NCI-H1694 (cell line): ENCODE measurements at regions not wholly inside any gene's neighbourhood (a gene's known extent, or its start where the extent isn't known, plus 50 kb on each side); places are given as distances from the start of the nearest gene placed in this dataset.

Experiments used
- DNase-seq: peaks from one replicate; lab custom pipeline; 2025; lab: John Stamatoyannopoulos, UW

- no peak for DNase-seq
Measured at GRCh38 chr13:30151388-30151787, 156.0 kb downstream of the KATNAL1 start.

GRCh38 chr13:30149248-30149647 is 158.1 kb downstream of the KATNAL1 start:
- no peak for DNase-seq

GRCh38 chr13:30148786-30149185 is 158.6 kb downstream of the KATNAL1 start:
- DNase-seq: no peak

- DNase-seq: no peak
Measured at GRCh38 chr13:30148171-30148754, 159.1 kb downstream of the KATNAL1 start.

GRCh38 chr13:30147421-30147820 is 159.9 kb downstream of the KATNAL1 start:
- no peak for DNase-seq

GRCh38 chr13:30147015-30147414 is 160.3 kb downstream of the KATNAL1 start:
- DNase-seq: no peak

- DNase-seq: no peak
Measured at GRCh38 chr13:30145709-30146367, 161.5 kb downstream of the KATNAL1 start.

GRCh38 chr13:30143666-30144400 is 163.5 kb downstream of the KATNAL1 start:
- no peak for DNase-seq

- no peak for DNase-seq
Measured at GRCh38 chr13:30142486-30143211, 164.7 kb downstream of the KATNAL1 start.

GRCh38 chr13:30141775-30142485 is 165.4 kb downstream of the KATNAL1 start:
- DNase-seq: no peak

GRCh38 chr13:30140973-30141372 is 166.4 kb downstream of the KATNAL1 start:
- DNase-seq: no peak

GRCh38 chr13:30138511-30138910 is 168.8 kb downstream of the KATNAL1 start:
- no peak for DNase-seq

GRCh38 chr13:30135868-30136267 is 171.5 kb downstream of the KATNAL1 start:
- DNase-seq: no peak

GRCh38 chr13:30135351-30135750 is 172.0 kb downstream of the KATNAL1 start:
- no peak for DNase-seq

- DNase-seq: no peak
Measured at GRCh38 chr13:30134578-30134977, 172.8 kb downstream of the KATNAL1 start.

- no peak for DNase-seq
Measured at GRCh38 chr13:30133996-30134395, 173.4 kb downstream of the KATNAL1 start.

GRCh38 chr13:30133554-30133912 is 173.8 kb downstream of the KATNAL1 start:
- no peak for DNase-seq

- DNase-seq: peak; percentile 73
Measured at GRCh38 chr13:30132623-30133553, 174.5 kb downstream of the KATNAL1 start.

GRCh38 chr13:30129411-30129810 is 177.9 kb downstream of the KATNAL1 start:
- DNase-seq: peak; percentile 43

- no peak for DNase-seq
Measured at GRCh38 chr13:30128591-30128990, 178.8 kb downstream of the KATNAL1 start.

- no peak for DNase-seq
Measured at GRCh38 chr13:30128095-30128494, 179.3 kb downstream of the KATNAL1 start.
